Kidney (tissue), 13 donors: ENCODE measurements at regions not wholly inside any gene's neighbourhood (a gene's known extent, or its start where the extent isn't known, plus 50 kb on each side); places are given as distances from the start of the nearest gene placed in this dataset.
A peak's percentile ranks its signal among the peaks of the same experiment; 100 is the strongest.

ENCODE experiments used
- DNase-seq, 5 donors: peaks; one replicate each; pipeline ENCODE4 v3.0.0-alpha.2; 2013 to 2020
- FAIRE-seq: peaks from 2 replicates; lab custom pipeline; 2012; peaks lifted over from hg19 to GRCh38; lab: Jason Lieb, UNC
- H3K27ac ChIP-seq, 2 donors: one replicate each; pipeline ENCODE4 v1.7.0; 2013; ENCODE audit warnings: low read depth in 2 of 2, low read length in 2 of 2, inconsistent platforms in 1 of 2
- H3K27me3 ChIP-seq: one replicate; pipeline ENCODE4 v1.7.1; 2013; ENCODE audit warnings: low read length, inconsistent platforms; ENCODE audit not compliant: control insufficient read depth, insufficient read depth
- H3K36me3 ChIP-seq, 3 donors: one replicate each; pipeline versions ENCODE4 v1.7.0 to v1.7.1; 2013; ENCODE audit warnings: low read length in 3 of 3, control low read depth in 1 of 3, inconsistent platforms in 1 of 3; ENCODE audit not compliant: insufficient read depth in 3 of 3, control insufficient read depth in 2 of 3
- H3K4me1 ChIP-seq, 3 donors: one replicate each; pipeline versions ENCODE4 v1.7.0 to v1.7.1; 2013; ENCODE audit warnings: low read length in 3 of 3, inconsistent platforms in 1 of 3, low read depth in 1 of 3; ENCODE audit not compliant: control insufficient read depth in 2 of 3, insufficient read depth in 2 of 3
- H3K4me3 ChIP-seq, 3 donors: one replicate each; pipeline versions ENCODE4 v1.7.0 to v1.8.1; 2013; ENCODE audit warnings: low read length in 3 of 3, control low read depth in 1 of 3, inconsistent platforms in 1 of 3
- H3K9ac ChIP-seq, 3 donors: one replicate each; pipeline versions ENCODE4 v1.7.0 to v1.7.1; 2013; ENCODE audit warnings: low read length in 3 of 3, control low read depth in 1 of 3, inconsistent platforms in 1 of 3
- H3K9me3 ChIP-seq, 3 donors: one replicate each; pipeline versions ENCODE4 v1.7.0 to v1.7.1; 2013; ENCODE audit warnings: low read length in 3 of 3, control low read depth in 1 of 3, inconsistent platforms in 1 of 3; ENCODE audit not compliant: control insufficient read depth in 2 of 3, insufficient read depth in 1 of 3
- intact Hi-C: fragments of 100-400 bp; cut with DNase I; formaldehyde crosslinking; loops from one replicate; pipeline ENCODE4 v1.11.1; 2022
- TF ChIP-seq, protein P1 (sequence below): IDR thresholded peaks from 3 replicates; pipeline ENCODE4 v1.5.1; 2012; ENCODE audit warnings: mild to moderate bottlenecking, moderate library complexity, borderline replicate concordance; ENCODE audit not compliant: insufficient read depth; ENCODE audit errors: extremely low read depth
- donor health status: control.
- donor health status: control.
- donor health status: control.
- donor health status: control.
- donor health status: control.
- donor health status: DM: yes; HTN: yes; CAD: no.
- donor health status: Normal renal cell carcinoma (clear cell type).

- peak in 1 of 5 donors; percentile 7 for DNase-seq
- H3K4me1 ChIP-seq, result no peaks in the 10 kb centered on the region
Observed at GRCh38 chr9:82721593-82721992, 341.3 kb downstream of the RASEF start.

GRCh38 chr9:82722051-82722450, 340.9 kb downstream of the RASEF start:
- H3K27me3 ChIP-seq, result no peaks in the 10 kb centered on the region
- H3K4me1 ChIP-seq, result no peaks in the 10 kb centered on the region
- no peak for FAIRE-seq
- H3K9me3 ChIP-seq, result no peaks in the 10 kb centered on the region
- H3K9ac ChIP-seq, result no peak overlapping the region
- TF ChIP-seq, protein P1, sequence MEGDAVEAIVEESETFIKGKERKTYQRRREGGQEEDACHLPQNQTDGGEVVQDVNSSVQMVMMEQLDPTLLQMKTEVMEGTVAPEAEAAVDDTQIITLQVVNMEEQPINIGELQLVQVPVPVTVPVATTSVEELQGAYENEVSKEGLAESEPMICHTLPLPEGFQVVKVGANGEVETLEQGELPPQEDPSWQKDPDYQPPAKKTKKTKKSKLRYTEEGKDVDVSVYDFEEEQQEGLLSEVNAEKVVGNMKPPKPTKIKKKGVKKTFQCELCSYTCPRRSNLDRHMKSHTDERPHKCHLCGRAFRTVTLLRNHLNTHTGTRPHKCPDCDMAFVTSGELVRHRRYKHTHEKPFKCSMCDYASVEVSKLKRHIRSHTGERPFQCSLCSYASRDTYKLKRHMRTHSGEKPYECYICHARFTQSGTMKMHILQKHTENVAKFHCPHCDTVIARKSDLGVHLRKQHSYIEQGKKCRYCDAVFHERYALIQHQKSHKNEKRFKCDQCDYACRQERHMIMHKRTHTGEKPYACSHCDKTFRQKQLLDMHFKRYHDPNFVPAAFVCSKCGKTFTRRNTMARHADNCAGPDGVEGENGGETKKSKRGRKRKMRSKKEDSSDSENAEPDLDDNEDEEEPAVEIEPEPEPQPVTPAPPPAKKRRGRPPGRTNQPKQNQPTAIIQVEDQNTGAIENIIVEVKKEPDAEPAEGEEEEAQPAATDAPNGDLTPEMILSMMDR, result no peak
- no peak overlapping the region for H3K4me3 ChIP-seq
- DNase-seq, result no peak
- intact Hi-C loops, result no loop called here
- H3K27ac ChIP-seq, result no peak overlapping the region
- no peaks in the 10 kb centered on the region for H3K36me3 ChIP-seq

More at GRCh38 chr9:82721593-82721992, 341.3 kb downstream of the RASEF start:
- no peak for FAIRE-seq
- Histone ChIP-seq H3K27me3 (no peaks in the 10 kb centered on the region), H3K36me3 (no peaks in the 10 kb centered on the region), H3K4me3 (no peak overlapping the region), H3K9me3 (no peaks in the 10 kb centered on the region), H3K27ac (no peak overlapping the region), H3K9ac (no peak overlapping the region)
- intact Hi-C loops, result no loop called here
- TF ChIP-seq, protein P1, result no peak

GRCh38 chr9:82722561-82722960, 340.4 kb downstream of the RASEF start:
- Histone ChIP-seq H3K9me3 (no peaks in the 10 kb centered on the region), H3K36me3 (no peaks in the 10 kb centered on the region), H3K27me3 (no peaks in the 10 kb centered on the region), H3K4me1 (no peaks in the 10 kb centered on the region), H3K9ac (no peak overlapping the region), H3K27ac (no peak overlapping the region), H3K4me3 (no peak overlapping the region)
- DNase-seq (no peak), FAIRE-seq (no peak)
- TF ChIP-seq, protein P1, result no peak
- intact Hi-C loops, result no loop called here
